Esophagus squamous epithelium (tissue), 4 donors: ENCODE measurements at regions not wholly inside any gene's neighbourhood (a gene's known extent, or its start where the extent isn't known, plus 50 kb on each side); places are given as distances from the start of the nearest gene placed in this dataset.

Source experiments
- POLR2A ChIP-seq, 4 donors: fragments of 450-650 bp; IDR thresholded peaks; one replicate each; pipeline ENCODE4 v1.6.1; 2017; ENCODE audit warnings: antibody characterized with exemption in 4 of 4, mild to moderate bottlenecking in 4 of 4, moderate library complexity in 3 of 4
- TF ChIP-seq, protein P1 (sequence below), 6 experiments: fragments of 450-650 bp in 4 of 6; fragments of 200-600 bp in 2 of 6; sonication (generic) in 2 of 6; IDR thresholded peaks; one replicate each; pipeline ENCODE4 v1.5.1; 2016 to 2019; ENCODE audit warnings: antibody characterized with exemption in 6 of 6, mild to moderate bottlenecking in 4 of 6, moderate library complexity in 4 of 6

DNA sequence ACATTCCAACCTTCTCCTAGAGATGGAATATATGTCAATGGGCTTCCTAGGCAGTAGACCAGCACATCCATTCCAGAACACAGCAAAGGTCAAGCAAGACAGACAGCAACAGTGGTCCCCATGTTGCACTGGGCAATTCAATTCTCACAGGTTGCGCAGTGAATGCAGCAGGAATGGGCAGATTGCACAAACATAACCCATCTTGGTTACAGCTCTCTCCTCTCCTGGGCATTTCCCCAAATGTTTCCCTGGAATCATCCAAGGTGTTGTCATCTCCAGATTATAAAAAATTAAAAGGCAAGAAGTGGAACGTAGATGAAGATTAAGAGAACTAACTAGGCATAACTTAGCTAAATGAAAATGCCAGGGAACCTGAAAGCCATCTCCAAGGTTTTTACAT, 265.8 kb upstream of the SLC14A2 start:
- TF ChIP-seq POLR2A (IDR thresholded peaks at IDR 0.05): no peak
- TF ChIP-seq, protein P1, sequence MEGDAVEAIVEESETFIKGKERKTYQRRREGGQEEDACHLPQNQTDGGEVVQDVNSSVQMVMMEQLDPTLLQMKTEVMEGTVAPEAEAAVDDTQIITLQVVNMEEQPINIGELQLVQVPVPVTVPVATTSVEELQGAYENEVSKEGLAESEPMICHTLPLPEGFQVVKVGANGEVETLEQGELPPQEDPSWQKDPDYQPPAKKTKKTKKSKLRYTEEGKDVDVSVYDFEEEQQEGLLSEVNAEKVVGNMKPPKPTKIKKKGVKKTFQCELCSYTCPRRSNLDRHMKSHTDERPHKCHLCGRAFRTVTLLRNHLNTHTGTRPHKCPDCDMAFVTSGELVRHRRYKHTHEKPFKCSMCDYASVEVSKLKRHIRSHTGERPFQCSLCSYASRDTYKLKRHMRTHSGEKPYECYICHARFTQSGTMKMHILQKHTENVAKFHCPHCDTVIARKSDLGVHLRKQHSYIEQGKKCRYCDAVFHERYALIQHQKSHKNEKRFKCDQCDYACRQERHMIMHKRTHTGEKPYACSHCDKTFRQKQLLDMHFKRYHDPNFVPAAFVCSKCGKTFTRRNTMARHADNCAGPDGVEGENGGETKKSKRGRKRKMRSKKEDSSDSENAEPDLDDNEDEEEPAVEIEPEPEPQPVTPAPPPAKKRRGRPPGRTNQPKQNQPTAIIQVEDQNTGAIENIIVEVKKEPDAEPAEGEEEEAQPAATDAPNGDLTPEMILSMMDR (IDR thresholded peaks at IDR 0.05): no peak
